Endothelial cell (in vitro differentiated cells): ENCODE measurements at regions not wholly inside any gene's neighbourhood (a gene's known extent, or its start where the extent isn't known, plus 50 kb on each side); places are given as distances from the start of the nearest gene placed in this dataset.
"Not testable (repeated sequence)": the region's sequence is repeated elsewhere in the genome, so short reads cannot be mapped to it uniquely, and the experiment has no call there.

Experiments used
- DNase-seq: peaks from one replicate; pipeline ENCODE4 v3.0.0; 2021; ENCODE audit warnings: low spot score
- H3K27ac Mint-ChIP-seq: one replicate; pipeline ENCODE4 v1.8.0; 2021; ENCODE audit warnings: mixed read lengths, inconsistent platforms; ENCODE audit not compliant: unreplicated experiment
- H3K27me3 Mint-ChIP-seq: one replicate; pipeline ENCODE4 v1.8.0; 2021; ENCODE audit warnings: mild to moderate bottlenecking, moderate library complexity, mixed read lengths, inconsistent platforms; ENCODE audit not compliant: unreplicated experiment
- H3K36me3 Mint-ChIP-seq: one replicate; pipeline ENCODE4 v1.8.0; 2021; ENCODE audit warnings: mild to moderate bottlenecking, low read depth, mixed read lengths, inconsistent platforms; ENCODE audit not compliant: unreplicated experiment
- H3K4me1 Mint-ChIP-seq: one replicate; pipeline ENCODE4 v1.8.0; 2021; ENCODE audit warnings: mild to moderate bottlenecking, mixed read lengths, inconsistent platforms; ENCODE audit not compliant: unreplicated experiment
- H3K4me3 Mint-ChIP-seq: one replicate; pipeline ENCODE4 v1.8.0; 2021; ENCODE audit warnings: mild to moderate bottlenecking, mixed read lengths, inconsistent platforms; ENCODE audit not compliant: unreplicated experiment
- H3K9me3 Mint-ChIP-seq: one replicate; pipeline ENCODE4 v1.8.0; 2021; ENCODE audit warnings: mixed read lengths, inconsistent platforms; ENCODE audit not compliant: unreplicated experiment
- TF ChIP-seq, protein P1 (sequence below): fragments of 200-600 bp; sonication (generic); IDR thresholded peaks from one replicate; pipeline ENCODE4 v1.5.0; 2021; ENCODE audit warnings: antibody characterized with exemption; ENCODE audit not compliant: unreplicated experiment

DNA sequence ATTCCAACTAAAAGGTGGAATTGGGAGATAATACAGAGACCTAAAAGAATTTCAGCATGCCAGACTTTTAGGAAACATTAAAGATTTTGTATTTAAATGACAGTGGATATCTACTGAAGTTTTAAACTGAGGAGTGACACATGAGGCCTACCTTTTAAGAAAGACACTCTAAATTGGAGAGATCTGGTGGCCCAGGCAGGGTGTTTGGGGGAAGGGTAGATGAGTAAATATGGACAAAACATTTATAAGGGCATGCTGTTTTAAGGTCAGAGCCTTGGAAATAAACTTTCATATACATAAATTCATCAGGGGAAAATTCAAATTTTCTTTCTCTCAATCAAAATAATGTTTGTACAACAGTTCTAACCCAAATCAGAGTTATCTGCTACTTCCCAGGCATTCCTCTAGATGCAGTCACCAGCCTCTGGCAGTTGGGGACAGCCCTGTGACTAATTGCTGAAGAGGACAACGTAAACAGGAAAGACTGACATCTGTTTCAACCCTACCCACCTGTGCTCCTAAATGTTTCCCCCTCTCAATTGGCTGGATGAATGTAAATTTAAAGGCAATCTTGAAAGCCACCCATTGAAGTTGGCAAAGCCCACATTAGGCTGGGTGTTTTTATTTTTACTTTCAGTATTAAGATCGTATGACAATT is 1646.9 kb upstream of the ADGRL3 start:
- H3K4me1 Mint-ChIP-seq, result peaks cover 6% of the 10 kb centered on the region
- H3K27me3 Mint-ChIP-seq, result no peaks in the 10 kb centered on the region
- H3K36me3 Mint-ChIP-seq, result no peaks in the 10 kb centered on the region
- DNase-seq, result no peak
- TF ChIP-seq, protein P1, sequence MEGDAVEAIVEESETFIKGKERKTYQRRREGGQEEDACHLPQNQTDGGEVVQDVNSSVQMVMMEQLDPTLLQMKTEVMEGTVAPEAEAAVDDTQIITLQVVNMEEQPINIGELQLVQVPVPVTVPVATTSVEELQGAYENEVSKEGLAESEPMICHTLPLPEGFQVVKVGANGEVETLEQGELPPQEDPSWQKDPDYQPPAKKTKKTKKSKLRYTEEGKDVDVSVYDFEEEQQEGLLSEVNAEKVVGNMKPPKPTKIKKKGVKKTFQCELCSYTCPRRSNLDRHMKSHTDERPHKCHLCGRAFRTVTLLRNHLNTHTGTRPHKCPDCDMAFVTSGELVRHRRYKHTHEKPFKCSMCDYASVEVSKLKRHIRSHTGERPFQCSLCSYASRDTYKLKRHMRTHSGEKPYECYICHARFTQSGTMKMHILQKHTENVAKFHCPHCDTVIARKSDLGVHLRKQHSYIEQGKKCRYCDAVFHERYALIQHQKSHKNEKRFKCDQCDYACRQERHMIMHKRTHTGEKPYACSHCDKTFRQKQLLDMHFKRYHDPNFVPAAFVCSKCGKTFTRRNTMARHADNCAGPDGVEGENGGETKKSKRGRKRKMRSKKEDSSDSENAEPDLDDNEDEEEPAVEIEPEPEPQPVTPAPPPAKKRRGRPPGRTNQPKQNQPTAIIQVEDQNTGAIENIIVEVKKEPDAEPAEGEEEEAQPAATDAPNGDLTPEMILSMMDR, result no peak
- no peak overlapping the region for H3K4me3 Mint-ChIP-seq
- no peak overlapping the region for H3K27ac Mint-ChIP-seq
- no peaks in the 10 kb centered on the region for H3K9me3 Mint-ChIP-seq

DNA sequence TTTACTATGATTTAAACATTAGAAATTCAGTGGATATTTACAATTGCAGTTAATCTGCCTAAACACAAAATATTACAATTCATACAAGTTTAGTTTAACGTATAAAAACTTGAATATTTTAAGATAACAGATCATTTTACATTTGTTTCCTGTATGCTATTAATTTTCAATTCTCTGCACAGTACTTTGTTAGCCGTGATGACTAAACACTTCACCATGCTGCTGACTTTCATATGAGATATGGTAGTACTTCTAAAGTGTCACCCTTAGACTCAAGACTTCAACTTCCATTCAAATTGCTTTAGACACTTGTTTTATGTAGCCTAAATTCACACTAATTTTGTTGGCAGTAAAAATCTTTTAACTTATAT is 1646.4 kb upstream of the ADGRL3 start:
- TF ChIP-seq, protein P1, result no peak
- Mint-ChIP-seq H3K27me3 (no peaks in the 10 kb centered on the region), H3K4me1 (peaks cover 6% of the 10 kb centered on the region), H3K36me3 (no peaks in the 10 kb centered on the region), H3K27ac (no peak overlapping the region), H3K4me3 (no peak overlapping the region), H3K9me3 (no peaks in the 10 kb centered on the region)
- no peak for DNase-seq

DNA sequence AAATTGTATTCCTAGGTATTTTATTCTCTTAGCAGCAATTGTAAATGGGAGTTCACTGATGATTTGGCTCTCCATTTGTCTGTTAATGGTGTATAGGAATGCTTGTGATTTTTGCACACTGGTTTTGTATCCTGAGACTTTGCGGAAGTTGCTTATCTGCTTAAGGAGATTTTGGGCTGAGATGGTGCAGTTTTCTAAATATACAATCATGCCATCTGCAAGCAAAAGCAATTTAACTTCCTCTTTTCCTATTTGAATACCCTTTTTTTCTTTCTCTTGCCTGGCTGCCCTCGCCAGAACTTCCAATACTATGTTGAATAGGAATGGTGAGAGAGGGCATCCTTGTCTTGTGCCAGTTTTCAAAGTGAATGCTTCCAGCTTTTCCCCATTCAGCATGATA is 1643.9 kb upstream of the ADGRL3 start:
- H3K27me3 Mint-ChIP-seq, H3K4me1 Mint-ChIP-seq, H3K9me3 Mint-ChIP-seq, DNase-seq, H3K36me3 Mint-ChIP-seq, H3K27ac Mint-ChIP-seq, H3K4me3 Mint-ChIP-seq: not testable (repeated sequence)

DNA sequence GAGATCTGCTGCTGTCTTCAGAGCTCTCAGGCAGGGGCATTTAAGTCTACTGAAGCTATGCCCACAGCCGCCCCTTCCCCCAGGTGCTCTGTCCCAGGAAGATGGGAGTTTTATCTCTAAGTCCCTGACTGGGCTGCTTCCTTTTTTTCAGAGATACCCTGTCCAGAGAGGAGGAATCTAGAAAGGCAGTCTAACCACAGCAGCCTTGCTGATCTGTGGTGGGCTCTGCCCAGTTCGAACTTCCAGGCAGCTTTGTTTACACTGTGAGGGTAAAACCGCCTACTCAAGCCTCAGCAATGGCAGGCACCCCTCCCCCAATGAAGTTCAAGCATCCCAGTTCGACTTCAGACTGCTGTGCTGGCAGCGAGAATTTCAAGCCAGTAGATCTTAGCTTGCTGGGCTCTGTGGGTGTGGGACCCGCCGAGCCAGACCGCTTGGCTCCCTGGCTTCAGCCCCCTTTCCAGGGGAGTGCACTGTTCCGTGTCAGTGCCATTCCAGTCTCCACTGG is 1639.9 kb upstream of the ADGRL3 start:
- not testable (repeated sequence) for H3K36me3 Mint-ChIP-seq, H3K9me3 Mint-ChIP-seq, H3K4me3 Mint-ChIP-seq, H3K4me1 Mint-ChIP-seq, DNase-seq, H3K27ac Mint-ChIP-seq, H3K27me3 Mint-ChIP-seq

DNA sequence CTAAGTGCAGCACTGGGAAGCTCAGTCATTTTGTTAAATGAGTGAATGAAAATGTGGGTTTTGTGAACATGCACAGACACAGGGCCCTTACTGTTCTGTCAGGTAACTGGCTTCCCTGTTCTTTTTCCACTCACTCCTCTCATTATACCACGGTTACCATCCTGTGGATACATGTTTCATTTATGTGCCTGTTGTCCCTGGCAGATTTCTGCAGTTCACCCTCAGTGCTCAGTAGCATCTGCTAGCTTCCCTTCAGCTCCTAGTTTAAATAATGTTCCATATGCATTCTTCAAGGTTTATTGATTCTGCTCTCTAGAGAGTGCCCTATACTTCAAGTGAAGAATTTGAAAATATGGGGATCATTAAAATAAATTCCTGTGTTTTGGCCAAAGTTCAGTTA is 1634.3 kb upstream of the ADGRL3 start:
- H3K27me3 Mint-ChIP-seq, result no peaks in the 10 kb centered on the region
- no peaks in the 10 kb centered on the region for H3K4me1 Mint-ChIP-seq
- H3K36me3 Mint-ChIP-seq, result no peaks in the 10 kb centered on the region
- H3K4me3 Mint-ChIP-seq, result no peak overlapping the region
- no peaks in the 10 kb centered on the region for H3K9me3 Mint-ChIP-seq
- TF ChIP-seq, protein P1, result no peak
- DNase-seq, result no peak
- H3K27ac Mint-ChIP-seq, result no peak overlapping the region

DNA sequence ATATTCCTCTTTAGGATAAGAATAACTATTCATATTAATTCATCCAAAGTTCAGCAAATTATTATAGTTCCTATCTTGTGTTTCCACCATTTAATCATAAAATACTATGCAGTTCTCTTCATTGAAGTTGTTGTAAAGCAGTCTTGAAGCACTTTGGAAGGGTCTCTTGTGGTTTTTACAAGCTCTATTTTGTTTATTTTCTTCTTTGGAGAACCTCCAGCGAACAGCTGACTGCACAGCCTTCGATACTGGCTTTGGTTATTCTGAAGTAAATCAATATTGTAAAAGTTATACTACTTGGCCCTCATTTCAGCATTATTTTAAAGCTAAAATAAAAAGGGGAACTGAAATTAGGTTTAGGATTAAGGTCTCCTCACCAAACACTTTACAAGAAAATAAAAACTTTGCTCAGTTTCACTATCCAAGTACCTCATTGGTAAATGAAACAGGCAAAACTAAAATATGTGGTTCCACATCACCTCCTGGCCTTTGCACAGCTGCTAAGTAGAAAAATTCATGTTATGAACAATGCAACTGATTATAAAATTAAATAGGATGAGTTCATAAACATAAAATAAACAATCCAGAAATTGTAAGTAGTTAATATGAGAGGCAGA is 1629.2 kb upstream of the ADGRL3 start:
- no peak for DNase-seq
- Mint-ChIP-seq H3K36me3 (no peaks in the 10 kb centered on the region), H3K27ac (no peak overlapping the region), H3K4me3 (no peak overlapping the region), H3K4me1 (no peaks in the 10 kb centered on the region), H3K9me3 (no peaks in the 10 kb centered on the region), H3K27me3 (no peaks in the 10 kb centered on the region)
- TF ChIP-seq, protein P1, result no peak
